ENCODE measurements at regions not wholly inside any gene's neighbourhood (a gene's known extent, or its start where the extent isn't known, plus 50 kb on each side); places are given as distances from the start of the nearest gene placed in this dataset.

GRCh38 chr12:107390414-107390813 lies 295.2 kb upstream of the PWP1 start:
- Histone ChIP-seq H3K9ac (ENCODE audit: extremely low read depth, insufficient read length, low read length) (no peak overlapping the region), H3K23me2 (ENCODE audit: insufficient read length, low read depth, low read length, poor library complexity, severe bottlenecking) (no peaks in the 10 kb centered on the region), H3K18ac (ENCODE audit: insufficient read length, low read depth, low read length) (no peak overlapping the region), H3K27ac (ENCODE audit: insufficient read length, low read depth, low read length) (no peak overlapping the region), H3K79me2 (ENCODE audit: insufficient read depth, low read length) (no peaks in the 10 kb centered on the region), H2AFZ (ENCODE audit: low read length) (no peak overlapping the region), H2BK15ac (ENCODE audit: low read depth, low read length) (no peak overlapping the region), H3K9me3 (ENCODE audit: control insufficient read depth, low read depth, low read length) (no peaks in the 10 kb centered on the region), H4K8ac (replicated peaks; ENCODE audit: insufficient read length, low read depth, low read length) (no peak overlapping the region), H2BK5ac (ENCODE audit: insufficient read length, low read length) (no peak overlapping the region), H3K56ac (ENCODE audit: insufficient read length, low read depth, low read length) (no peak overlapping the region), H2AK5ac (ENCODE audit: insufficient read length, low read length) (no peak overlapping the region), H3K4ac (ENCODE audit: low read depth, low read length) (no peak overlapping the region), H3K27me3 (ENCODE audit: insufficient read depth, low read length) (no peaks in the 10 kb centered on the region), H3K79me1 (ENCODE audit: insufficient read depth, low read depth, low read length, poor library complexity, severe bottlenecking) (no peaks in the 10 kb centered on the region), H3K4me2 (ENCODE audit: insufficient read depth, insufficient read length, low read length) (no peak overlapping the region), H2BK120ac (ENCODE audit: low read depth, low read length, poor library complexity, severe bottlenecking) (no peak overlapping the region), H2BK20ac (ENCODE audit: low read depth, low read length, poor library complexity, severe bottlenecking) (no peak overlapping the region), H3T11ph (ENCODE audit: low read length) (no peak overlapping the region), H3K4me1 (ENCODE audit: insufficient read depth, low read length) (peaks cover 4% of the 10 kb centered on the region; the same call in 1 of the 2 replicates), H3K23ac (ENCODE audit: insufficient read length, low read depth, low read length) (no peak overlapping the region), H3K14ac (ENCODE audit: insufficient read depth, low read length) (no peak overlapping the region), H4K5ac (ENCODE audit: insufficient read length, low read depth, low read length) (no peak overlapping the region), H4K91ac (ENCODE audit: insufficient read length, low read depth, low read length) (no peak overlapping the region), H2BK12ac (ENCODE audit: insufficient read length, low read depth, low read length) (no peak overlapping the region), H4K20me1 (ENCODE audit: control insufficient read depth, insufficient read depth, insufficient read length) (no peaks in the 10 kb centered on the region)
- no peak for TF ChIP-seq CTCF (conservative IDR thresholded peaks at IDR 0.05)
- peaks cover 0 to 6% (median 0%) of the 10 kb centered on the region in 3 experiments; a peak in 3 of 7 replicates for H3K36me3 Mint-ChIP-seq (ENCODE audit: insufficient read depth in 1 of 3, low read depth in 3 of 3)
- WGBS (ENCODE audit: extremely low coverage, insufficient read length, low lambda C conversion rate): no CpG with 5 or more reads among the region's 2 CpGs
- no peak overlapping the region for H3K27ac Mint-ChIP-seq
- DNase-seq: no peak
- peaks cover 2% of the 10 kb centered on the region for H3K27me3 Mint-ChIP-seq (ENCODE audit: low read depth)
- H3K4me1 Mint-ChIP-seq: peaks cover 8 to 18% of the 10 kb centered on the region in 2 experiments
- peaks cover 0 to 6% of the 10 kb centered on the region in 2 experiments; a peak in 4 of 5 replicates for H3K9me3 Mint-ChIP-seq
- no peak overlapping the region for H3K4me3 Mint-ChIP-seq

All from H9 (cell line).